ENCODE measurements at regions not wholly inside any gene's neighbourhood (a gene's known extent, or its start where the extent isn't known, plus 50 kb on each side); places are given as distances from the start of the nearest gene placed in this dataset.

GRCh38 chr12:60489071-60489470 lies 893.2 kb downstream of the SLC16A7 start (continued):
- TF ChIP-seq CDX4 (CRISPR knock-in tag; IDR thresholded peaks at IDR 0.05; ENCODE audit: borderline replicate concordance) (no peak), IRF1 (CRISPR knock-in tag; IDR thresholded peaks at IDR 0.05) (no peak), NFATC4 (CRISPR knock-in tag; IDR thresholded peaks at IDR 0.05) (no peak), OVOL2 (CRISPR knock-in tag; IDR thresholded peaks at IDR 0.05; ENCODE audit: borderline replicate concordance) (no peak)

- H3K36me3 Mint-ChIP-seq, result no peaks in the 10 kb centered on the region
- TF ChIP-seq OVOL2 (CRISPR knock-in tag; IDR thresholded peaks at IDR 0.05; ENCODE audit: borderline replicate concordance) (no peak), CTCF (IDR thresholded peaks at IDR 0.05) (peak; percentile 42; the same call in 1 of the 2 replicates)
- POLR2A ChIA-PET, result no interaction called here
- H3K9me3 Mint-ChIP-seq, result peaks cover 7% of the 10 kb centered on the region; the same call in 1 of the 2 replicates
- no peak for DNase-seq (ENCODE audit: low spot score)
- H3K27me3 Mint-ChIP-seq (ENCODE audit: low read depth), result no peaks in the 10 kb centered on the region
- CTCF ChIA-PET, result interaction anchor here (0.6 to 1.2 kb wide), 7 partner anchors 12 to 388 kb away, joined by 3 to 5 read pairs (median 4); no protein-coding TSS in a partner anchor
- H3K4me1 Mint-ChIP-seq, result no peaks in the 10 kb centered on the region
- ATAC-seq, result peak; percentile 71
- no peak overlapping the region for H3K4me3 Mint-ChIP-seq
- H3K27ac Mint-ChIP-seq, result no peak overlapping the region
Observed at GRCh38 chr12:60494244-60494643, 898.4 kb downstream of the SLC16A7 start.

- ChIA-PET CTCF (no interaction called here), POLR2A (no interaction called here)
- no peaks in the 10 kb centered on the region for H3K36me3 Mint-ChIP-seq
- H3K27me3 Mint-ChIP-seq (ENCODE audit: low read depth), result no peaks in the 10 kb centered on the region
- DNase-seq (ENCODE audit: low spot score) (no peak), ATAC-seq (no peak)
- peaks cover 17% of the 10 kb centered on the region for H3K9me3 Mint-ChIP-seq
- no peak overlapping the region for H3K27ac Mint-ChIP-seq
- TF ChIP-seq HMGXB4 (CRISPR knock-in tag; IDR thresholded peaks at IDR 0.05) (no peak), ARID4B (CRISPR knock-in tag; IDR thresholded peaks at IDR 0.05; ENCODE audit: borderline replicate concordance) (no peak), ZNF512 (CRISPR knock-in tag; IDR thresholded peaks at IDR 0.05; ENCODE audit: borderline replicate concordance) (no peak), TEAD1 (CRISPR knock-in tag; IDR thresholded peaks at IDR 0.05) (no peak), NFE2L1 (CRISPR knock-in tag; IDR thresholded peaks at IDR 0.05) (no peak), ERG (CRISPR knock-in tag; IDR thresholded peaks at IDR 0.05) (no peak), CDX4 (CRISPR knock-in tag; IDR thresholded peaks at IDR 0.05; ENCODE audit: borderline replicate concordance) (no peak), ZBTB43 (CRISPR knock-in tag; IDR thresholded peaks at IDR 0.05) (no peak), PRRX2 (CRISPR knock-in tag; IDR thresholded peaks at IDR 0.05) (no peak), IRF2 (CRISPR knock-in tag; IDR thresholded peaks at IDR 0.05; ENCODE audit: borderline replicate concordance, low read depth) (no peak), FOXK1 (CRISPR knock-in tag; IDR thresholded peaks at IDR 0.05) (no peak), CBFB (CRISPR knock-in tag; IDR thresholded peaks at IDR 0.05; ENCODE audit: low read depth) (no peak), ZNF263 (CRISPR knock-in tag; IDR thresholded peaks at IDR 0.05; ENCODE audit: low read depth) (no peak), ETV6 (CRISPR knock-in tag; IDR thresholded peaks at IDR 0.05) (no peak)
- no peak overlapping the region for H3K4me3 Mint-ChIP-seq
- no peaks in the 10 kb centered on the region for H3K4me1 Mint-ChIP-seq
Observed at GRCh38 chr12:60498656-60499055, 902.8 kb downstream of the SLC16A7 start.
